IMR-90 (cell line): ENCODE measurements at regions not wholly inside any gene's neighbourhood (a gene's known extent, or its start where the extent isn't known, plus 50 kb on each side); places are given as distances from the start of the nearest gene placed in this dataset.

Source experiments
- ATAC-seq: fragments of 200-7000 bp; cut with Tn5 transposase; 2 replicates; pipeline ENCODE4 v1.9.1; 2020; ENCODE audit warnings: low read depth, mild to moderate bottlenecking, moderate library complexity
- BruUV-seq: library from RNA; stranded (reverse); fragments of 400-500 nt; replicated peaks from 2 replicates; lab custom pipeline; 2021; lab: Mats Ljungman, UMichigan
- CTCF ChIA-PET: fragments of 300-600 bp; formaldehyde crosslinking; extraction: SDS; loops from one replicate; lab custom pipeline; 2021; ENCODE audit warnings: antibody characterized with exemption; lab: Yijun Ruan, JAX
- POLR2A ChIA-PET: fragments of 300-600 bp; sonication (Branson Sonifier 250); formaldehyde crosslinking; loops from one replicate; lab custom pipeline; 2022; ENCODE audit warnings: antibody characterized with exemption; ENCODE audit not compliant: unreplicated experiment; lab: Charles Lee
- DNase-seq: peaks from one replicate; pipeline ENCODE4 v3.0.0; 2013
- H2AFZ ChIP-seq: replicated peaks from 2 replicates; pipeline ENCODE3; 2013; ENCODE audit warnings: low read length, mild to moderate bottlenecking; ENCODE audit not compliant: poor library complexity
- H2AK5ac ChIP-seq: 2 replicates; pipeline ENCODE4 v1.6.1; 2013; ENCODE audit warnings: low read depth, low read length, inconsistent platforms
- H2AK9ac ChIP-seq: replicated peaks from 2 replicates; pipeline ENCODE3; 2013; ENCODE audit warnings: mild to moderate bottlenecking, low read depth, low read length, moderate library complexity; ENCODE audit not compliant: poor library complexity
- H2BK120ac ChIP-seq: 2 replicates; pipeline ENCODE4 v1.6.1; 2013; ENCODE audit warnings: low read depth, low read length, inconsistent platforms
- H2BK15ac ChIP-seq: 3 replicates; pipeline ENCODE4 v1.6.1; 2013; ENCODE audit warnings: low read depth, low read length, inconsistent platforms
- H2BK20ac ChIP-seq: 2 replicates; pipeline ENCODE4 v1.6.1; 2013; ENCODE audit warnings: low read depth, mild to moderate bottlenecking, inconsistent platforms, low read length, moderate library complexity
- H2BK5ac ChIP-seq: 2 replicates; pipeline ENCODE4 v1.6.1; 2013; ENCODE audit warnings: mild to moderate bottlenecking, low read depth, low read length, inconsistent platforms; ENCODE audit not compliant: poor library complexity, severe bottlenecking
- H3K14ac ChIP-seq: replicated peaks from 2 replicates; pipeline ENCODE4 v1.6.1; 2013; ENCODE audit warnings: low read depth, low read length, inconsistent platforms
- H3K18ac ChIP-seq: 2 replicates; pipeline ENCODE4 v1.6.1; 2013; ENCODE audit warnings: low read depth, low read length, control low read depth
- H3K23ac ChIP-seq: 2 replicates; pipeline ENCODE4 v1.6.1; 2013; ENCODE audit warnings: low read depth, low read length, inconsistent platforms
- H3K27ac ChIP-seq: 2 replicates; pipeline ENCODE4 v1.5.1; 2013; ENCODE audit warnings: mild to moderate bottlenecking, control low read depth, low read length; ENCODE audit not compliant: insufficient read depth
- H3K27me3 ChIP-seq: 2 replicates; pipeline ENCODE4 v1.6.1; 2013; ENCODE audit warnings: low read length; ENCODE audit not compliant: control insufficient read depth, insufficient read depth
- H3K36me3 ChIP-seq: 2 replicates; pipeline ENCODE4 v1.6.1; 2013; ENCODE audit warnings: low read length, mixed read lengths; ENCODE audit not compliant: control insufficient read depth, insufficient read depth
- H3K4ac ChIP-seq: 2 replicates; pipeline ENCODE4 v1.6.1; 2013; ENCODE audit warnings: low read depth, low read length, inconsistent platforms
- H3K4me1 ChIP-seq: 2 replicates; pipeline ENCODE4 v1.6.1; 2013; ENCODE audit warnings: low read length, mixed read lengths; ENCODE audit not compliant: control insufficient read depth, insufficient read depth
- H3K4me2 ChIP-seq: 2 replicates; pipeline ENCODE4 v1.6.1; 2013; ENCODE audit warnings: low read depth, mild to moderate bottlenecking, control low read depth, low read length, moderate library complexity
- H3K4me3 ChIP-seq: 2 replicates; pipeline ENCODE4 v1.5.1; 2013; ENCODE audit warnings: low read depth, mild to moderate bottlenecking, control low read depth, low read length, moderate library complexity; ENCODE audit not compliant: insufficient read depth
- H3K56ac ChIP-seq: 2 replicates; pipeline ENCODE4 v1.6.1; 2013; ENCODE audit warnings: low read length, inconsistent platforms; ENCODE audit not compliant: insufficient read depth; ENCODE audit errors: extremely low read depth
- H3K79me1 ChIP-seq, 2 experiments: 2 replicates each; pipeline ENCODE4 v1.6.1; 2013; ENCODE audit warnings: low read length in 2 of 2, inconsistent platforms in 1 of 2, low read depth in 1 of 2
- H3K9ac ChIP-seq: 2 replicates; pipeline ENCODE4 v1.6.1; 2013; ENCODE audit warnings: low read depth, low read length, control low read depth
- H3K9me1 ChIP-seq: 2 replicates; pipeline ENCODE4 v1.6.1; 2013; ENCODE audit warnings: low read length, inconsistent platforms; ENCODE audit not compliant: insufficient read depth
- H3K9me3 ChIP-seq: 2 replicates; pipeline ENCODE4 v1.6.1; 2013; ENCODE audit warnings: low read length; ENCODE audit not compliant: control insufficient read depth, insufficient read depth
- H4K20me1 ChIP-seq: 2 replicates; pipeline ENCODE4 v1.6.1; 2013; ENCODE audit warnings: low read length, inconsistent platforms; ENCODE audit not compliant: insufficient read depth
- H4K5ac ChIP-seq: 2 replicates; pipeline ENCODE4 v1.6.1; 2013; ENCODE audit warnings: mild to moderate bottlenecking, low read depth, low read length, control low read depth
- H4K8ac ChIP-seq, 2 experiments: 2 replicates each; pipeline ENCODE4 v1.6.1; 2013; ENCODE audit warnings: low read depth in 2 of 2, low read length in 2 of 2, control low read depth in 1 of 2, inconsistent platforms in 1 of 2
- H4K91ac ChIP-seq: 2 replicates; pipeline ENCODE4 v1.6.1; 2013; ENCODE audit warnings: low read depth, low read length, inconsistent platforms; ENCODE audit not compliant: insufficient read depth
- MAFK ChIP-seq: IDR thresholded peaks from 2 replicates; pipeline ENCODE4 v1.6.1; 2012; ENCODE audit warnings: low read depth, low read length, improper control_type of control experiment
- RAD21 ChIP-seq: IDR thresholded peaks from 2 replicates; pipeline ENCODE4 v1.6.1; 2012; ENCODE audit warnings: low read length, improper control_type of control experiment
- WGBS, 2 experiments: methylation state at CpG; one replicate each; pipeline versions ENCODE4 v1.1.5 to v1.1.7; 2013; ENCODE audit warnings: missing lambda C conversion rate in 2 of 2; ENCODE audit not compliant: insufficient read length in 1 of 2; ENCODE audit errors: extremely low coverage in 2 of 2; 5-methylcytosine and 5-hydroxymethylcytosine counted together
- dilution Hi-C: fragments of 300-500 bp; cut with HindIII; formaldehyde crosslinking; loops from one replicate; pipeline ENCODE4 v1.14.3; 2018; ENCODE audit warnings: low sequenced_read_pairs; ENCODE audit not compliant: unreplicated experiment
- in situ Hi-C: fragments of 300-500 bp; cut with MboI; formaldehyde crosslinking; loops from 3 replicates; pipeline ENCODE4 v1.14.3; 2019; ENCODE audit warnings: low sequenced_read_pairs, inconsistent platforms, mixed read lengths
- intact Hi-C: fragments of 100-400 bp; cut with micrococcal nuclease; formaldehyde crosslinking; loops from 2 replicates; pipeline ENCODE4 v1.10.0; 2022

DNA sequence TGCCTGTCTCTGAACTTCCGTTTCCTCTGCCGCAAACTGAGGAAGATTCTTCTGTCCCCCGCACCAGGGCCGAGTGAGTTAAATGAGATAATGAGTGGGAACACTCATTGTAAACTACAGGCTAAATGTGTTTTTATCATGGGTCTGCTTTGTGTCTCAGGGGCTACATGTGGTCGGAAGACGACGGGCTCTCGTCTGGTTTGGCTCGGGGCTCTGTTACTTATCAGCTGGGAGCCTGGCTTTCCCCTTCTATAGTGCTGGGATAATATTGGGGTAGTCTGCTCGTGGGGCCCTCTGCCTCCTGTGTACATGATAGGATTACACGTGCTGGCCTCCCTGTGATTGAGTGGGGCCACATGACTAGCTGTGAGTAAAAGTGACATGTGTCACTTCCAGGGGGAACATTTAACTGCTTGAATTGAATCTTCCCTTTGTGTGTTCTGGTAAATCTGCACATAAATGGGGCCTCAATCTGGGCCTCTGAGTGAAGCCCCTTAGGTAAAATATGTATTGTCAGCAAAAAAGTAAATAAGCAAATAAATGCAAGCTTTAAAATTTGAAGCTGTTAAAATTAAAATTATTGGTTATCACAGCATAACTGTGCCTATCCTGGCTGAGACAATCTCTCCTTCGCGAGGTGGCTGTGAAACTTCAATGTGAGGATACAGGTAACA, 86.9 kb upstream of the SH3PXD2B start:
- H4K8ac ChIP-seq = no peak overlapping the region
- no peak overlapping the region for H4K5ac ChIP-seq
- H3K36me3 ChIP-seq = no peaks in the 10 kb centered on the region
- H3K27ac ChIP-seq = no peak overlapping the region
- H3K9ac ChIP-seq = no peak overlapping the region
- H3K27me3 ChIP-seq = peaks cover 41% of the 10 kb centered on the region
- H2BK20ac ChIP-seq = no peak overlapping the region
- no peaks in the 10 kb centered on the region for H3K9me1 ChIP-seq
- CTCF ChIA-PET = no interaction called here
- H3K56ac ChIP-seq = no peak overlapping the region
- H2AK9ac ChIP-seq = no peak overlapping the region
- no peak overlapping the region for H2AK5ac ChIP-seq
- no peak overlapping the region for H3K4me2 ChIP-seq
- intact Hi-C loops = loop anchor here (1.0 kb wide), 1 partner anchor 17 kb away; no protein-coding TSS in a partner anchor
- BruUV-seq = no TSS peak
- in situ Hi-C loops = no loop called here
- dilution Hi-C loops = no loop called here
- no peaks in the 10 kb centered on the region for H3K4me1 ChIP-seq
- H3K14ac ChIP-seq = no peak overlapping the region
- H2BK5ac ChIP-seq = no peak overlapping the region
- no peak overlapping the region for H3K18ac ChIP-seq
- ATAC-seq (no peak), DNase-seq (no peak)
- peaks cover 1% of the 10 kb centered on the region; the same call in 1 of the 2 replicates for H3K9me3 ChIP-seq
- no peak overlapping the region for H2AFZ ChIP-seq
- WGBS, 2 experiments = 60% methylated on average over 4 of the region's 13 CpGs; no CpG with 5 or more reads in 1 of the 2 experiments
- no peaks in the 10 kb centered on the region for H4K20me1 ChIP-seq
- no peak overlapping the region for H3K4me3 ChIP-seq
- H3K4ac ChIP-seq = no peak overlapping the region
- H3K79me1 ChIP-seq = no peaks in the 10 kb centered on the region
- no peak overlapping the region for H2BK120ac ChIP-seq
- H2BK15ac ChIP-seq = no peak overlapping the region
- H3K23ac ChIP-seq = no peak overlapping the region
- no peak overlapping the region for H4K91ac ChIP-seq
- TF ChIP-seq RAD21 = no peak
- TF ChIP-seq MAFK = peak; percentile 96
- POLR2A ChIA-PET = no interaction called here
